Left kidney (tissue), 1 donor: ENCODE measurements at regions not wholly inside any gene's neighbourhood (a gene's known extent, or its start where the extent isn't known, plus 50 kb on each side); places are given as distances from the start of the nearest gene placed in this dataset.
A peak's percentile ranks its signal among the peaks of the same experiment; 100 is the strongest.

Experiments
- DNase-seq: peaks from one replicate; pipeline ENCODE4 v3.0.0-alpha.2; 2013

- DNase-seq, result no peak
Measured at GRCh38 chr18:46266473-46266872, 162.3 kb downstream of the HAUS1 start.

GRCh38 chr18:46268671-46269070 is 164.5 kb downstream of the HAUS1 start:
- DNase-seq, result no peak

- DNase-seq, result no peak
Measured at GRCh38 chr18:46269275-46269674, 165.1 kb downstream of the HAUS1 start.

- DNase-seq, result no peak
Measured at GRCh38 chr18:46271488-46271887, 167.3 kb downstream of the HAUS1 start.

GRCh38 chr18:46273861-46274260 is 169.7 kb downstream of the HAUS1 start:
- DNase-seq, result no peak

GRCh38 chr18:46274266-46274665 is 170.1 kb downstream of the HAUS1 start:
- no peak for DNase-seq

GRCh38 chr18:46275370-46275769 is 171.2 kb downstream of the HAUS1 start:
- no peak for DNase-seq

- DNase-seq, result no peak
Measured at GRCh38 chr18:46276748-46277147, 172.6 kb downstream of the HAUS1 start.

- DNase-seq, result no peak
Measured at GRCh38 chr18:46278481-46279465, 174.6 kb downstream of the HAUS1 start.

GRCh38 chr18:46279673-46280072 is 175.5 kb downstream of the HAUS1 start:
- DNase-seq, result no peak

- peak; percentile 67 for DNase-seq
Measured at GRCh38 chr18:46281185-46282176, 177.3 kb downstream of the HAUS1 start.

- no peak for DNase-seq
Measured at GRCh38 chr18:46282177-46282570, 178.0 kb downstream of the HAUS1 start.

GRCh38 chr18:46282646-46283045 is 178.5 kb downstream of the HAUS1 start:
- no peak for DNase-seq

- no peak for DNase-seq
Measured at GRCh38 chr18:46283268-46283667, 179.1 kb downstream of the HAUS1 start.

- no peak for DNase-seq
Measured at GRCh38 chr18:46283895-46284295, 179.7 kb downstream of the HAUS1 start.

- no peak for DNase-seq
Measured at GRCh38 chr18:46289463-46289862, 185.3 kb downstream of the HAUS1 start.

- DNase-seq, result no peak
Measured at GRCh38 chr18:46289931-46290330, 185.7 kb downstream of the HAUS1 start.

- DNase-seq, result no peak
Measured at GRCh38 chr18:46290440-46291020, 186.3 kb downstream of the HAUS1 start.

GRCh38 chr18:46291149-46291548 is 187.0 kb downstream of the HAUS1 start:
- DNase-seq, result no peak

GRCh38 chr18:46293742-46294181 is 189.6 kb downstream of the HAUS1 start:
- DNase-seq, result no peak

GRCh38 chr18:46294318-46294717 is 190.1 kb downstream of the HAUS1 start:
- no peak for DNase-seq

- DNase-seq, result no peak
Measured at GRCh38 chr18:46294751-46295150, 190.6 kb downstream of the HAUS1 start.
